LHCN-M2 (cell line): ENCODE measurements at regions not wholly inside any gene's neighbourhood (a gene's known extent, or its start where the extent isn't known, plus 50 kb on each side); places are given as distances from the start of the nearest gene placed in this dataset.
"Not testable (repeated sequence)": the region's sequence is repeated elsewhere in the genome, so short reads cannot be mapped to it uniquely, and the experiment has no call there.

Experiments used
- DNase-seq: peaks from one replicate; pipeline ENCODE4 v3.0.0-alpha.2; 2012; ENCODE audit warnings: low read depth

GRCh38 chr12:84150201-84150600 lies 762.4 kb downstream of the SLC6A15 start:
- no peak for DNase-seq

GRCh38 chr12:84148335-84148734 lies 764.3 kb downstream of the SLC6A15 start:
- DNase-seq: no peak

DNA sequence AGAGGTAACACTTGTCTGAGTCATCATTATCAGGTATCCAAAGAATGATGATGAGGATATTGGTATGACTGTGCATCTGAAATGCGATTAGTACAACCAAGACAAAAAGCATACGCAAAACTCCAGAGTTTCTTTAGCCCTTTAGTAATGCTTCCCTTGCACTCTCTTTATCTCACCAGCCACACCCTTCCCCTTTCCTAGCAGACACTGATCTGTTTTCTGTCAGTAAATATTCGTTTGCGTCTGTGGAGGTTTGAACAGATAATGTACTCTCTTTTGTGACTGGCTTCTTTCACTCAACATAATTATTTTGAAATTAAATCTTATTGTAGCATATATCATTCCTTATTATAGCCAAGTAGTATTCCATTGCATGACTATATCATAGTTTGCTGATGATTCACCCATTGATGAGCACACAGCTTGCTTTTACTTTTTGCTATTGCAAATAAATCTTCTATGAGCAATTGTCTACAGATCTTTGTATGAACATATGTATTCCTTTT lies 775.7 kb downstream of the SLC6A15 start:
- no peak for DNase-seq

DNA sequence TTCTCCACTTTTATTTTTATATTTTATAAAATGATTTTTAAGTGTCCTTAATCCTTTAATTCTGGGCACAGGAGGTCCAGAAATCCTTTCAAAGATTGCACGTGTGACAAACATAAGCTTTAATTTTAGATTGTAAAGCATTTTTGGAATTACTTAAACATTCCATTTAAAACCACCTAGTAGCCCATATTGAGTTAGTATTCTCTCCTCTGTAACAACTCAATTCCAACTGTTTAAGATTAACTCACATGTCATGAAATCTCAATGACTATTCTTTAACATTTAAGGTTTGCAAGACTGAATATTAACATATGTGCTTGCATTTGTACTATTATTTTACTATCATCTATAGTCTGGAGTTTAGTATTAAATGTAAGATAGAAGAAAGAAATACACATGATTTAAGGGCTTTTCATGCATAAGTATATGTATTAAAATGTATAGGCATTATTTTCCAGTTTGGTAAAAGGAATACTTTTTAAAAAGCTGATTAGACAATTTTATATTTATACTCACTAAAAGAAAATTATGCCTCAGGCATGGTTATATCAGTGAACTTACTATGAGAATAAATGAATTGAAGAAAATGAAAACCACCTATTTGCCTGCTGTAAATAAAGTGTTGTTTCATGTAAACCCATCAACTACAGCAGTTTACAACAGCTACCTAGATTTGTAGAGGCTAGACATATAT lies 776.9 kb downstream of the SLC6A15 start:
- no peak for DNase-seq

DNA sequence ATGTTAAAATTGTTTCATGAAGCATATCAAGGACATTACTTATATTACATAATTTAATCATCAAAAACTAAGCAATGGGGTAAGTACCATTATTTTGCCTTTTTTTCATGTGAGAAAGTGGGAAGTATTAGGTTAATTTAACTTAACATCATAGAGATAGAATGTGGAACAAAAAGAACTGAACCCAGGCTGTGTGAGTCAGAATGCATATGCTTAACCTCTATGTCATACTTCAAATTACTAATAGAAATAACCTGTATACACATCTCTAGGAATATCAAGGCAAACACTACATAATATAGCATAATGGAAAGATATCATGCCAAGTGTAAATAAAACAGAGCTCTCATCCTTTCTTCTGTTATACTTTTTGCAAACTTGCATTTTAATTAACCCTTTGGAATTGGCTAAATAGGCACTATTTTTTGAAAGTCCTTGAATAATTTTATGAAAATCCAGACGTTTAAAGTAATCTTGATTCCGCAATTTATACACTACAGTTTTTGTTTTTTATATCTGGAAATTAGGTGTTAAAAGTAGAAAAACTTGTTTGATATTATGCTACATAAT lies 777.7 kb downstream of the SLC6A15 start:
- no peak for DNase-seq

DNA sequence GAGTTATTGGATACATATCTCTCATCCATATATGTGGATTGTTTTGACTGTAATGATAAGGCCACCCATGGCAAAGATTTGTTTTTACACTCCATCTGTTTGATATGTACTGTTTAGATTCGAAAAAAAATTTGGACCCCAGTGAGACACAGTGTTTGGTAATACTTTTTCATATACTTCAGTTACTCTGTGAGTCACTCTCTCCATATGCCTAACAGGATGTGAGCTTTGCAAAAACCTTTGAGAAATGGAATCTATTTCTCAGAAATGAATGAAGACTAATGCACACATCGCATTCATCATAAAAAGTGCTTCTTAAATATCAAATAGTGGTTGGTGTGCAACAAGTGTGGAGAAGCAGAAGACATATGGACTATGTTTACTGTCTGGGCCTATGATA lies 781.5 kb downstream of the SLC6A15 start:
- DNase-seq: no peak

- DNase-seq: no peak
These were observed 784.2 kb downstream of the SLC6A15 start for GRCh38 chr12:84128117-84128991.

GRCh38 chr12:84124211-84124610 lies 788.4 kb downstream of the SLC6A15 start:
- DNase-seq: no peak

DNA sequence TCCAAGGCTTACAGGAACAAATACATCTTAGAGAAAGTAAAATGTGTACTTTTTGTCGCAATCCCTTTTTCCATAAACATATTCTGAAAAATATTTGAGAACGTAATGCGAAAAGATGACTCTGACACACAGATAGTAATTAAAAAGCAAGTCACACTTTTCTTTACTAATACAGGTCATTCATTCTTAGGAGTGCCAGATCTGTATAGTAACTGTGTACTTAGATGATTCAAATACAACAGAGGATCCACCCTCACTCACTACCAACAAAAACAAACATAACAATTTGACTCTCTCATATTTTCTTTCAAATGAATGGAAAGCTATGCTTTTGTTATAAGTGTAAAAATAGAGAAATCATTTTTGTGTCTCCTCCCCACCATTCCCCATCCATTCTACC lies 795.4 kb downstream of the SLC6A15 start:
- DNase-seq: no peak

DNA sequence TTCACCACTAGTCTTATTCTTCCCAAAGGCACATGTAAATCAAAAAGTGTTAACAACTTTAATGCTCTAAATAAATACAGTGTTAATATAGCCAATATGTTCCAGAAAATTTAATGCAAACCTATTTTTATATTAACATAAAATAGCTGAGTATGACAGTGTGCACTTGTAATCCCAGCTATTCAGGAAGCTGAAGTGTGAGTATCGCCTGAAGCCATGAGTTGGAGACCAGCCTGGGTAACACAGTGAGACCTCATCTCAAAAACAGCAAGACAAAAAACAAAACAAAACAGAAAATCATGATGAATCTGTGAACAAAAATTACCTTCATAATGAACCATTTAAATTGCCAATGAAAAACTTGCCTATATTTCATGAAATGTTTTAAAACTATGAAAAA lies 798.9 kb downstream of the SLC6A15 start:
- DNase-seq: no peak

DNA sequence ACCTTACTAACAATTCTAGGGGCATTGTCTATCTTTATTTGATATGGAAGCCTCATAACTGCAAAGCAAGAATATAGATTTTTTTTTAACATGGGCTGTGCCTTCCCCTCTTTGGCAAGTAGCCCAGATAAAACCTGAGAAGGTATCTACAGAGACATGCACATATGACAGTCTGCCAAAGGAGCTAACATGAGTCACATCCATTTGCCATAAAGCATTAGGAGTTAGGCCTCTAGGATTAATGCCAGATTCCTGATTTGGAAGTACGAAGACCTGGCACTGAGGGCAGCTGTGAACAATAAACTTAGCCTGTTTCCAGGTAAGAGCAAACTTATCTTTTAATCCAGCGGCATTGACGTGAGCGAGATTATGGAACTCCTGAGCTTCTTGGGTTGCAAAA lies 808.7 kb downstream of the SLC6A15 start:
- DNase-seq: not testable (repeated sequence)

- not testable (repeated sequence) for DNase-seq
These were observed 810.6 kb downstream of the SLC6A15 start for GRCh38 chr12:84101963-84102362.

DNA sequence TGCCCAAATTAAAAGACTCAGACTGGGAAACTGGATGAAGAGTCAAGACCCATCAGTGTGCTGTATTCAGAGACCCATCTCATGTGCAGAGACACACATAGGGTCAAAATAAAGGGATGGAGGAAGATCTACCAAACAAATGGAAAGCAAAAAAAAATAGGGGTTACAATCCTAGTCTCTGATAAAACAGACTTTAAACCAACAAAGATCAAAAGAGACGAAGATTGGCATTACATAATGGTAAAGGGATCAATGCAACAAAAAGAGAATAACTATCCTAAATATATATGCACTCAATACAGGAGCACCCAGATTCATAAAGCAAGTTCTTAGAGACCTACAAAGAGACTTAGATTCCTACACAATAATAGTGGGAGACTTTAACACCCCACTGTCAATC lies 813.0 kb downstream of the SLC6A15 start:
- DNase-seq: peak; percentile 4

DNA sequence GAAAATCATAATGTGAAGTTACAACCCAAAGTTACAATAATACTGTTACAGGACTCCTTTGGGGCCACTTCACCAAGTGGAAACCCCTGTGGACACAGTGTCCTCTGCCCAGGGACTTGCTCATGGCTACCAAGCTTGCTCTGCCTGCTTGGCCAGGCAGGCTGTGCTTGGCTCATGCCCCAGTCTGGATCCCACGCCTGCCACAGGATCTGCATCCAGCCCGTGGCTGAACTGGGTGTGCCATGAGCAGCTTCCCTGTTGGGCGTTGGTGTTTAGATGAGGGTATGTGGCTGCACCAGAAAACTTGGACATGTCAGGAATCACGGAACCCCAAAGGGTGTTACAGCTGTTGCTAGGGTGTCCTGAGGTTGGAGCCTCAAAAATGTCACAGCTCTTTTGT lies 820.9 kb downstream of the SLC6A15 start:
- DNase-seq: no peak

GRCh38 chr12:84089356-84089755 lies 823.2 kb downstream of the SLC6A15 start:
- no peak for DNase-seq

DNA sequence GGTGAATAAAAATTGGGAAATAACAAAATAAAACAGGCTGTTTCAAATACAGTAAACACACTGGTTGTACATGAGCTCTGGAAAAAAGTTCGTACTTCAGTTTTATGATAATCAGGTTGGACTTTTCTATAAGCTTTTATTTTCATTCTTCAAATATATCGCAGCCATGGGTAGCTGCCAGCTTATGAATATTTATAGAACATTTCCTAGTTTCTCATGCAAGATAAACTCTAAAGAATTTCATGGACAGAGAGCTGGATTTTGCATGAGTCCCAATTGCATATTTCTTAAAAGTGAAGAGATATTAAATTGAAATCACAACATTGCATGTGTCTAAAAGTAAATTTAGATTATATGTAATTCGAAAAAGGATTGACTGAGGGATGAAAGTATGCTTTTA lies 827.6 kb downstream of the SLC6A15 start:
- no peak for DNase-seq

GRCh38 chr12:84079626-84080025 lies 833.0 kb downstream of the SLC6A15 start:
- DNase-seq: no peak

GRCh38 chr12:84077679-84078078 lies 834.9 kb downstream of the SLC6A15 start:
- no peak for DNase-seq

DNA sequence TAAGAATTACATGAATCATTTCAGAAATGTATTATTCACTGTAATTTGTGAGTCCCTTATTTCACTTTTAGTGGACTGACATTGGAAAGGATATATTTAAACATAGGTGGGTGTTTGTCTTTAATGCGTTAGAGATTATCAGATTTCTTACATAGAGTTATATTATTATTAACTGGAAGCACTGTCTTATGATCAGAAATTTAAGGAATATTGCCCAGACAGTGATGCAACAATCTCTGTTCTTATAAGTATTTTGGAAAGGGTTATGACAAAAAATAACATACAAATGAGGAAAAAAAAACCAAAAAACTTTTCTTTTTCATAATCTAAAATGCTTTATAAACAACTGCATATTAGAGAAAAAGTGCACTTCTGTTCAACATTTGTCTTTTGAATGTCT lies 836.6 kb downstream of the SLC6A15 start:
- DNase-seq: no peak

GRCh38 chr12:84073401-84073800 lies 839.2 kb downstream of the SLC6A15 start:
- no peak for DNase-seq

DNA sequence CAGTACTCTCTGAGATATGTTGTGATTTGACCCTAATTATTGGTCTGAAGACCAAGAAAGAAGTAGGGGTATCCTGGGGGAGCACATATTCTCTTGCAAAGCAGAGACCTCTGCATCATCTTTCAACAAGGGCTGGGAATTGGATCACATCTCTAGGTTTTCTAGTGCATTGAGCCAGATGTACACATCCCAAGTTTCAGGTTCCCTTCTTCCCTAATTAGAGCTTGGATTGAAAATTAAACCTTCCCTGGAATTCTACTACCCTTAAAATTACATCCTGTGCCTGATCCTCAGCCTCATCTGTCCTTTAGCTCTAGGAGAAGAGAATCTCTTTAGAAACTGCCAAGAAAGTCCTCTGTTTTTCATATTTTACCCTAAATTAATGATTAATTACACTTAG lies 839.6 kb downstream of the SLC6A15 start:
- DNase-seq: no peak

GRCh38 chr12:84070292-84070691 lies 842.3 kb downstream of the SLC6A15 start:
- DNase-seq: no peak

- no peak for DNase-seq
These were observed 842.9 kb downstream of the SLC6A15 start for GRCh38 chr12:84069699-84070098.
